ENCODE measurements at regions not wholly inside any gene's neighbourhood (a gene's known extent, or its start where the extent isn't known, plus 50 kb on each side); places are given as distances from the start of the nearest gene placed in this dataset.
"Not testable (repeated sequence)": the region's sequence is repeated elsewhere in the genome, so short reads cannot be mapped to it uniquely, and the experiment has no call there.

- ATAC-seq: no peak
- H3K9me3 Mint-ChIP-seq (ENCODE audit: insufficient read depth): no peaks in the 10 kb centered on the region
- CTCF ChIA-PET: no interaction called here
- H3K27me3 Mint-ChIP-seq (ENCODE audit: low read depth): peaks cover 6% of the 10 kb centered on the region
- H3K27ac Mint-ChIP-seq: no peak overlapping the region
- POLR2A ChIA-PET: no interaction called here
- H3K4me3 Mint-ChIP-seq: no peak overlapping the region
- H3K36me3 Mint-ChIP-seq (ENCODE audit: low read depth): no peaks in the 10 kb centered on the region
- no peak for DNase-seq
- H3K4me1 Mint-ChIP-seq (ENCODE audit: low read depth): no peaks in the 10 kb centered on the region
Observed at GRCh38 chr10:29874606-29875269, 184.6 kb downstream of the JCAD start.

- no peaks in the 10 kb centered on the region for H3K36me3 Mint-ChIP-seq (ENCODE audit: low read depth)
Observed at GRCh38 chr10:29873941-29874484, 185.4 kb downstream of the JCAD start.

GRCh38 chr10:29870522-29871044, 188.8 kb downstream of the JCAD start:
- CTCF ChIA-PET: no interaction called here
- no peaks in the 10 kb centered on the region for H3K4me1 Mint-ChIP-seq (ENCODE audit: low read depth)
- no peak overlapping the region for H3K27ac Mint-ChIP-seq
- no peak overlapping the region for H3K4me3 Mint-ChIP-seq
- POLR2A ChIA-PET: no interaction called here
- no peaks in the 10 kb centered on the region for H3K9me3 Mint-ChIP-seq (ENCODE audit: insufficient read depth)
- DNase-seq: no peak
- H3K27me3 Mint-ChIP-seq (ENCODE audit: low read depth): peaks cover 3% of the 10 kb centered on the region
- ATAC-seq: no peak
- H3K36me3 Mint-ChIP-seq (ENCODE audit: low read depth): no peaks in the 10 kb centered on the region

More at GRCh38 chr10:29873941-29874484, 185.4 kb downstream of the JCAD start:
- no peak overlapping the region for H3K27ac Mint-ChIP-seq
- H3K4me1 Mint-ChIP-seq (ENCODE audit: low read depth): no peaks in the 10 kb centered on the region
- H3K4me3 Mint-ChIP-seq: no peak overlapping the region
- ATAC-seq: no peak
- ChIA-PET CTCF (no interaction called here), POLR2A (no interaction called here)
- DNase-seq: no peak
- H3K27me3 Mint-ChIP-seq (ENCODE audit: low read depth): peaks cover 6% of the 10 kb centered on the region
- H3K9me3 Mint-ChIP-seq (ENCODE audit: insufficient read depth): no peaks in the 10 kb centered on the region

GRCh38 chr10:29869593-29869992, 189.8 kb downstream of the JCAD start:
- ChIA-PET CTCF (no interaction called here), POLR2A (no interaction called here)
- peaks cover 3% of the 10 kb centered on the region for H3K27me3 Mint-ChIP-seq (ENCODE audit: low read depth)
- H3K4me1 Mint-ChIP-seq (ENCODE audit: low read depth): no peaks in the 10 kb centered on the region
- H3K36me3 Mint-ChIP-seq (ENCODE audit: low read depth): no peaks in the 10 kb centered on the region
- H3K9me3 Mint-ChIP-seq (ENCODE audit: insufficient read depth): no peaks in the 10 kb centered on the region
- DNase-seq (no peak), ATAC-seq (no peak)
- no peak overlapping the region for H3K27ac Mint-ChIP-seq
- no peak overlapping the region for H3K4me3 Mint-ChIP-seq

- H3K4me1 Mint-ChIP-seq (ENCODE audit: low read depth): no peaks in the 10 kb centered on the region
- H3K36me3 Mint-ChIP-seq (ENCODE audit: low read depth): no peaks in the 10 kb centered on the region
- no peak overlapping the region for H3K27ac Mint-ChIP-seq
- no peaks in the 10 kb centered on the region for H3K9me3 Mint-ChIP-seq (ENCODE audit: insufficient read depth)
- no peak for DNase-seq
- peaks cover 7% of the 10 kb centered on the region for H3K27me3 Mint-ChIP-seq (ENCODE audit: low read depth)
- no peak overlapping the region for H3K4me3 Mint-ChIP-seq
- ATAC-seq: no peak
- ChIA-PET CTCF (no interaction called here), POLR2A (no interaction called here)
Observed at GRCh38 chr10:29866356-29866755, 193.0 kb downstream of the JCAD start.

- no peak for ATAC-seq
- peaks cover 8% of the 10 kb centered on the region for H3K27me3 Mint-ChIP-seq (ENCODE audit: low read depth)
- no peaks in the 10 kb centered on the region for H3K36me3 Mint-ChIP-seq (ENCODE audit: low read depth)
- H3K4me3 Mint-ChIP-seq: no peak overlapping the region
- ChIA-PET CTCF (no interaction called here), POLR2A (no interaction called here)
- H3K27ac Mint-ChIP-seq: no peak overlapping the region
- no peak for DNase-seq
- H3K9me3 Mint-ChIP-seq (ENCODE audit: insufficient read depth): no peaks in the 10 kb centered on the region
- no peaks in the 10 kb centered on the region for H3K4me1 Mint-ChIP-seq (ENCODE audit: low read depth)
Observed at GRCh38 chr10:29865700-29866355, 193.6 kb downstream of the JCAD start.

GRCh38 chr10:29862923-29863614, 196.3 kb downstream of the JCAD start:
- Mint-ChIP-seq H3K4me3 (no peak overlapping the region), H3K9me3 (ENCODE audit: insufficient read depth) (no peaks in the 10 kb centered on the region), H3K27me3 (ENCODE audit: low read depth) (peaks cover 5% of the 10 kb centered on the region), H3K27ac (no peak overlapping the region), H3K4me1 (ENCODE audit: low read depth) (no peaks in the 10 kb centered on the region), H3K36me3 (ENCODE audit: low read depth) (no peaks in the 10 kb centered on the region)
- ATAC-seq (no peak), DNase-seq (no peak)
- CTCF ChIA-PET: no interaction called here
- POLR2A ChIA-PET: no interaction called here

- Mint-ChIP-seq H3K4me1 (ENCODE audit: low read depth) (no peaks in the 10 kb centered on the region), H3K27ac (no peak overlapping the region), H3K4me3 (no peak overlapping the region), H3K36me3 (ENCODE audit: low read depth) (no peaks in the 10 kb centered on the region), H3K27me3 (ENCODE audit: low read depth) (peaks cover 5% of the 10 kb centered on the region), H3K9me3 (ENCODE audit: insufficient read depth) (no peaks in the 10 kb centered on the region)
- ChIA-PET POLR2A (no interaction called here), CTCF (no interaction called here)
- DNase-seq (no peak), ATAC-seq (no peak)
Observed at GRCh38 chr10:29861811-29862505, 197.4 kb downstream of the JCAD start.

GRCh38 chr10:29861231-29861630, 198.2 kb downstream of the JCAD start:
- H3K27ac Mint-ChIP-seq; ATAC-seq; H3K4me3 Mint-ChIP-seq; H3K36me3 Mint-ChIP-seq (ENCODE audit: low read depth); POLR2A ChIA-PET; H3K27me3 Mint-ChIP-seq (ENCODE audit: low read depth); DNase-seq; H3K4me1 Mint-ChIP-seq (ENCODE audit: low read depth); H3K9me3 Mint-ChIP-seq (ENCODE audit: insufficient read depth): not testable (repeated sequence)
- CTCF ChIA-PET: interaction anchor here (0.5 to 0.6 kb wide), 2 partner anchors 26 to 188 kb away, joined by 3 read pairs; no protein-coding TSS in a partner anchor

GRCh38 chr10:29860166-29860565, 199.2 kb downstream of the JCAD start:
- ChIA-PET CTCF (no interaction called here), POLR2A (no interaction called here)
- Mint-ChIP-seq H3K4me3 (no peak overlapping the region), H3K4me1 (ENCODE audit: low read depth) (no peaks in the 10 kb centered on the region), H3K36me3 (ENCODE audit: low read depth) (no peaks in the 10 kb centered on the region), H3K27ac (no peak overlapping the region), H3K9me3 (ENCODE audit: insufficient read depth) (no peaks in the 10 kb centered on the region), H3K27me3 (ENCODE audit: low read depth) (peaks cover 5% of the 10 kb centered on the region)
- no peak for ATAC-seq
- no peak for DNase-seq

- ChIA-PET POLR2A (no interaction called here), CTCF (no interaction called here)
- H3K4me1 Mint-ChIP-seq (ENCODE audit: low read depth): no peaks in the 10 kb centered on the region
- DNase-seq (no peak), ATAC-seq (no peak)
- H3K27me3 Mint-ChIP-seq (ENCODE audit: low read depth): peaks cover 5% of the 10 kb centered on the region
- no peak overlapping the region for H3K27ac Mint-ChIP-seq
- H3K36me3 Mint-ChIP-seq (ENCODE audit: low read depth): no peaks in the 10 kb centered on the region
- H3K4me3 Mint-ChIP-seq: no peak overlapping the region
- no peaks in the 10 kb centered on the region for H3K9me3 Mint-ChIP-seq (ENCODE audit: insufficient read depth)
Observed at GRCh38 chr10:29859521-29860130, 199.8 kb downstream of the JCAD start.

Data from activated CD8-positive, alpha-beta T cell treated with anti-CD3 and anti-CD28 coated beads, Interleukin-2, amount 10 ng/mL, durations not matched to agents 7 days and 5 days (primary cell).